IPS-NIHi11 (cell line): ENCODE measurements at regions not wholly inside any gene's neighbourhood (a gene's known extent, or its start where the extent isn't known, plus 50 kb on each side); places are given as distances from the start of the nearest gene placed in this dataset.
"Not testable (repeated sequence)": the region's sequence is repeated elsewhere in the genome, so short reads cannot be mapped to it uniquely, and the experiment has no call there.

Source experiments
- DNase-seq: peaks from one replicate; pipeline ENCODE4 v3.0.0; 2012; ENCODE audit warnings: mixed read lengths, low spot score

GRCh38 chr2:115904516-115904915, 1462.1 kb downstream of the DPP10 start:
- DNase-seq, result no peak

GRCh38 chr2:115908731-115909130, 1466.3 kb downstream of the DPP10 start:
- no peak for DNase-seq

GRCh38 chr2:115910270-115910669, 1467.8 kb downstream of the DPP10 start:
- peak; percentile 39 for DNase-seq

GRCh38 chr2:115913921-115914320, 1471.5 kb downstream of the DPP10 start:
- no peak for DNase-seq

GRCh38 chr2:115921541-115921940, 1479.1 kb downstream of the DPP10 start:
- no peak for DNase-seq

- no peak for DNase-seq
Measured at GRCh38 chr2:115939902-115940301, 1497.5 kb downstream of the DPP10 start.

- DNase-seq, result no peak
Measured at GRCh38 chr2:115942800-115943199, 1500.4 kb downstream of the DPP10 start.

- DNase-seq, result no peak
Measured at GRCh38 chr2:115946341-115946740, 1503.9 kb downstream of the DPP10 start.

- DNase-seq, result no peak
Measured at GRCh38 chr2:115946891-115947290, 1504.5 kb downstream of the DPP10 start.

- DNase-seq, result no peak
Measured at GRCh38 chr2:115976916-115977315, 1534.5 kb downstream of the DPP10 start.

GRCh38 chr2:115999039-115999438, 1556.6 kb downstream of the DPP10 start:
- no peak for DNase-seq

- DNase-seq, result no peak
Measured at GRCh38 chr2:116023026-116023425, 1580.6 kb downstream of the DPP10 start.

- DNase-seq, result not testable (repeated sequence)
Measured at GRCh38 chr2:116038758-116039157, 1596.3 kb downstream of the DPP10 start.

GRCh38 chr2:116042530-116042929, 1600.1 kb downstream of the DPP10 start:
- DNase-seq, result no peak

- DNase-seq, result peak; percentile 11
Measured at GRCh38 chr2:116057538-116057937, 1615.1 kb downstream of the DPP10 start.

- no peak for DNase-seq
Measured at GRCh38 chr2:116061023-116061422, 1618.6 kb downstream of the DPP10 start.

- no peak for DNase-seq
Measured at GRCh38 chr2:116073731-116074130, 1631.3 kb downstream of the DPP10 start.

- DNase-seq, result no peak
Measured at GRCh38 chr2:116074161-116074560, 1631.7 kb downstream of the DPP10 start.

- no peak for DNase-seq
Measured at GRCh38 chr2:116088236-116088635, 1645.8 kb downstream of the DPP10 start.

- DNase-seq, result peak; percentile 42
Measured at GRCh38 chr2:116094196-116094595, 1651.8 kb downstream of the DPP10 start.

GRCh38 chr2:116095636-116096035, 1653.2 kb downstream of the DPP10 start:
- no peak for DNase-seq

- DNase-seq, result no peak
Measured at GRCh38 chr2:116098049-116098448, 1655.6 kb downstream of the DPP10 start.

- DNase-seq, result no peak
Measured at GRCh38 chr2:116109471-116109870, 1667.0 kb downstream of the DPP10 start.

- DNase-seq, result no peak
Measured at GRCh38 chr2:116117845-116118244, 1675.4 kb downstream of the DPP10 start.

GRCh38 chr2:116132833-116133232, 1681.7 kb upstream of the DDX18 start:
- DNase-seq, result no peak
